GM18951 (cell line): ENCODE measurements at regions not wholly inside any gene's neighbourhood (a gene's known extent, or its start where the extent isn't known, plus 50 kb on each side); places are given as distances from the start of the nearest gene placed in this dataset.
"Not testable (repeated sequence)": the region's sequence is repeated elsewhere in the genome, so short reads cannot be mapped to it uniquely, and the experiment has no call there.

Experiments used
- POLR2A ChIP-seq: IDR thresholded peaks from 4 replicates; pipeline ENCODE4 v1.6.1; 2011; ENCODE audit warnings: mild to moderate bottlenecking; ENCODE audit not compliant: insufficient read length, insufficient read depth; ENCODE audit errors: extremely low read depth
- in situ Hi-C: fragments of 300-500 bp; cut with MboI; formaldehyde crosslinking; loops from one replicate; pipeline ENCODE4 v1.12.0; 2022; ENCODE audit warnings: low sequenced_read_pairs, mixed read lengths, inconsistent platforms; ENCODE audit not compliant: unreplicated experiment

GRCh38 chr3:115279939-115280338 is 132.9 kb upstream of the ZBTB20 start:
- TF ChIP-seq POLR2A: no peak
- in situ Hi-C loops: no loop called here

- no peak for TF ChIP-seq POLR2A
- in situ Hi-C loops: no loop called here
Observed at GRCh38 chr3:115280506-115280905, 133.4 kb upstream of the ZBTB20 start.

- no peak for TF ChIP-seq POLR2A
- in situ Hi-C loops: no loop called here
Observed at GRCh38 chr3:115281697-115282675, 134.9 kb upstream of the ZBTB20 start.

- TF ChIP-seq POLR2A: no peak
- in situ Hi-C loops: no loop called here
Observed at GRCh38 chr3:115284980-115285379, 137.9 kb upstream of the ZBTB20 start.

- TF ChIP-seq POLR2A: no peak
- in situ Hi-C loops: no loop called here
Observed at GRCh38 chr3:115286529-115287197, 139.6 kb upstream of the ZBTB20 start.

- in situ Hi-C loops: no loop called here
- TF ChIP-seq POLR2A: no peak
Observed at GRCh38 chr3:115287198-115287597, 140.1 kb upstream of the ZBTB20 start.

GRCh38 chr3:115292131-115292530 is 145.0 kb upstream of the ZBTB20 start:
- no peak for TF ChIP-seq POLR2A
- in situ Hi-C loops: no loop called here

- in situ Hi-C loops: no loop called here
- no peak for TF ChIP-seq POLR2A
Observed at GRCh38 chr3:115292677-115293165, 145.6 kb upstream of the ZBTB20 start.

GRCh38 chr3:115293321-115293720 is 146.2 kb upstream of the ZBTB20 start:
- TF ChIP-seq POLR2A: no peak
- in situ Hi-C loops: no loop called here

GRCh38 chr3:115301364-115301860 is 154.3 kb upstream of the ZBTB20 start:
- in situ Hi-C loops: no loop called here
- TF ChIP-seq POLR2A: no peak

- in situ Hi-C loops: not testable (repeated sequence)
Observed at GRCh38 chr3:115317953-115318352, 170.9 kb upstream of the ZBTB20 start.

- in situ Hi-C loops: no loop called here
- no peak for TF ChIP-seq POLR2A
Observed at GRCh38 chr3:115321400-115321805, 174.3 kb upstream of the ZBTB20 start.

GRCh38 chr3:115322901-115323300 is 175.8 kb upstream of the ZBTB20 start:
- no peak for TF ChIP-seq POLR2A

GRCh38 chr3:115323380-115323779 is 176.3 kb upstream of the ZBTB20 start:
- no peak for TF ChIP-seq POLR2A
- in situ Hi-C loops: no loop called here

More at GRCh38 chr3:115322901-115323300, 175.8 kb upstream of the ZBTB20 start:
- in situ Hi-C loops: no loop called here

- no peak for TF ChIP-seq POLR2A
- in situ Hi-C loops: no loop called here
Observed at GRCh38 chr3:115324056-115324455, 177.0 kb upstream of the ZBTB20 start.
